ENCODE measurements at regions not wholly inside any gene's neighbourhood (a gene's known extent, or its start where the extent isn't known, plus 50 kb on each side); places are given as distances from the start of the nearest gene placed in this dataset.

GRCh38 chr15:91603384-91604080 is 250.0 kb upstream of the SLCO3A1 start:
- TF ChIP-seq POU2F2 (IDR thresholded peaks at IDR 0.05; ENCODE audit: low read depth, low read length) (no peak), POLR2AphosphoS5 (IDR thresholded peaks at IDR 0.05; ENCODE audit: low read depth, low read length) (no peak), POLR2A (IDR thresholded peaks at IDR 0.05; ENCODE audit: low read depth, low read length) (no peak), SPI1 (IDR thresholded peaks at IDR 0.05; ENCODE audit: low read depth, low read length) (no peak), PAX5 (IDR thresholded peaks at IDR 0.05; ENCODE audit: insufficient read depth, low read length, severe bottlenecking) (no peak), TAF1 (IDR thresholded peaks at IDR 0.05; ENCODE audit: low read depth, low read length) (no peak)
- FAIRE-seq (no peak), DNase-seq (ENCODE audit: insufficient read length, low spot score) (no peak)

GRCh38 chr15:91604122-91604521 is 249.4 kb upstream of the SLCO3A1 start:
- DNase-seq (ENCODE audit: insufficient read length, low spot score): no peak
- FAIRE-seq: no peak
- TF ChIP-seq PAX5 (IDR thresholded peaks at IDR 0.05; ENCODE audit: insufficient read depth, low read length, severe bottlenecking) (no peak), SPI1 (IDR thresholded peaks at IDR 0.05; ENCODE audit: low read depth, low read length) (no peak), POLR2AphosphoS5 (IDR thresholded peaks at IDR 0.05; ENCODE audit: low read depth, low read length) (no peak), POU2F2 (IDR thresholded peaks at IDR 0.05; ENCODE audit: low read depth, low read length) (no peak), POLR2A (IDR thresholded peaks at IDR 0.05; ENCODE audit: low read depth, low read length) (no peak), TAF1 (IDR thresholded peaks at IDR 0.05; ENCODE audit: low read depth, low read length) (no peak)

GRCh38 chr15:91605576-91605975 is 247.9 kb upstream of the SLCO3A1 start:
- FAIRE-seq: no peak
- no peak for TF ChIP-seq POLR2A (IDR thresholded peaks at IDR 0.05; ENCODE audit: low read depth, low read length)
- no peak for TF ChIP-seq POLR2AphosphoS5 (IDR thresholded peaks at IDR 0.05; ENCODE audit: low read depth, low read length)
- TF ChIP-seq PAX5 (IDR thresholded peaks at IDR 0.05; ENCODE audit: insufficient read depth, low read length, severe bottlenecking): no peak
- TF ChIP-seq SPI1 (IDR thresholded peaks at IDR 0.05; ENCODE audit: low read depth, low read length): no peak
- TF ChIP-seq TAF1 (IDR thresholded peaks at IDR 0.05; ENCODE audit: low read depth, low read length): no peak
- no peak for TF ChIP-seq POU2F2 (IDR thresholded peaks at IDR 0.05; ENCODE audit: low read depth, low read length)
- DNase-seq (ENCODE audit: insufficient read length, low spot score): no peak

GRCh38 chr15:91609231-91609630 is 244.3 kb upstream of the SLCO3A1 start:
- DNase-seq (ENCODE audit: insufficient read length, low spot score) (no peak), FAIRE-seq (no peak)
- TF ChIP-seq SPI1 (IDR thresholded peaks at IDR 0.05; ENCODE audit: low read depth, low read length): no peak
- no peak for TF ChIP-seq POLR2AphosphoS5 (IDR thresholded peaks at IDR 0.05; ENCODE audit: low read depth, low read length)
- TF ChIP-seq TAF1 (IDR thresholded peaks at IDR 0.05; ENCODE audit: low read depth, low read length): no peak
- no peak for TF ChIP-seq PAX5 (IDR thresholded peaks at IDR 0.05; ENCODE audit: insufficient read depth, low read length, severe bottlenecking)
- no peak for TF ChIP-seq POLR2A (IDR thresholded peaks at IDR 0.05; ENCODE audit: low read depth, low read length)
- TF ChIP-seq POU2F2 (IDR thresholded peaks at IDR 0.05; ENCODE audit: low read depth, low read length): no peak

- TF ChIP-seq TAF1 (IDR thresholded peaks at IDR 0.05; ENCODE audit: low read depth, low read length) (no peak), POU2F2 (IDR thresholded peaks at IDR 0.05; ENCODE audit: low read depth, low read length) (no peak), POLR2A (IDR thresholded peaks at IDR 0.05; ENCODE audit: low read depth, low read length) (no peak), SPI1 (IDR thresholded peaks at IDR 0.05; ENCODE audit: low read depth, low read length) (no peak), PAX5 (IDR thresholded peaks at IDR 0.05; ENCODE audit: insufficient read depth, low read length, severe bottlenecking) (no peak)
- DNase-seq (ENCODE audit: insufficient read length, low spot score) (no peak), FAIRE-seq (no peak)
These were observed 243.5 kb upstream of the SLCO3A1 start for GRCh38 chr15:91609966-91610365.

GRCh38 chr15:91611561-91612323 is 241.8 kb upstream of the SLCO3A1 start:
- DNase-seq (ENCODE audit: insufficient read length, low spot score) (no peak), FAIRE-seq (no peak)
- TF ChIP-seq SPI1 (IDR thresholded peaks at IDR 0.05; ENCODE audit: low read depth, low read length): no peak
- no peak for TF ChIP-seq PAX5 (IDR thresholded peaks at IDR 0.05; ENCODE audit: insufficient read depth, low read length, severe bottlenecking)
- TF ChIP-seq TAF1 (IDR thresholded peaks at IDR 0.05; ENCODE audit: low read depth, low read length): no peak
- no peak for TF ChIP-seq POLR2A (IDR thresholded peaks at IDR 0.05; ENCODE audit: low read depth, low read length)

GRCh38 chr15:91620229-91620628 is 233.3 kb upstream of the SLCO3A1 start:
- TF ChIP-seq TAF1 (IDR thresholded peaks at IDR 0.05; ENCODE audit: low read depth, low read length) (no peak), POLR2AphosphoS5 (IDR thresholded peaks at IDR 0.05; ENCODE audit: low read depth, low read length) (no peak), POLR2A (IDR thresholded peaks at IDR 0.05; ENCODE audit: low read depth, low read length) (no peak), PAX5 (IDR thresholded peaks at IDR 0.05; ENCODE audit: insufficient read depth, low read length, severe bottlenecking) (no peak), POU2F2 (IDR thresholded peaks at IDR 0.05; ENCODE audit: low read depth, low read length) (no peak)
- FAIRE-seq (no peak), DNase-seq (ENCODE audit: insufficient read length, low spot score) (no peak)

- no peak for DNase-seq (ENCODE audit: insufficient read length, low spot score)
- no peak for TF ChIP-seq POU2F2 (IDR thresholded peaks at IDR 0.05; ENCODE audit: low read depth, low read length)
- TF ChIP-seq PAX5 (IDR thresholded peaks at IDR 0.05; ENCODE audit: insufficient read depth, low read length, severe bottlenecking): no peak
- TF ChIP-seq SPI1 (IDR thresholded peaks at IDR 0.05; ENCODE audit: low read depth, low read length): no peak
- TF ChIP-seq TAF1 (IDR thresholded peaks at IDR 0.05; ENCODE audit: low read depth, low read length): no peak
- TF ChIP-seq POLR2A (IDR thresholded peaks at IDR 0.05; ENCODE audit: low read depth, low read length): no peak
- TF ChIP-seq POLR2AphosphoS5 (IDR thresholded peaks at IDR 0.05; ENCODE audit: low read depth, low read length): no peak
- no peak for FAIRE-seq
These were observed 231.3 kb upstream of the SLCO3A1 start for GRCh38 chr15:91622235-91622634.

- DNase-seq (ENCODE audit: insufficient read length, low spot score): no peak
- no peak for TF ChIP-seq POLR2AphosphoS5 (IDR thresholded peaks at IDR 0.05; ENCODE audit: low read depth, low read length)
- TF ChIP-seq TAF1 (IDR thresholded peaks at IDR 0.05; ENCODE audit: low read depth, low read length): no peak
- no peak for TF ChIP-seq SPI1 (IDR thresholded peaks at IDR 0.05; ENCODE audit: low read depth, low read length)
- TF ChIP-seq PAX5 (IDR thresholded peaks at IDR 0.05; ENCODE audit: insufficient read depth, low read length, severe bottlenecking): no peak
- TF ChIP-seq POU2F2 (IDR thresholded peaks at IDR 0.05; ENCODE audit: low read depth, low read length): no peak
- no peak for TF ChIP-seq POLR2A (IDR thresholded peaks at IDR 0.05; ENCODE audit: low read depth, low read length)
- no peak for FAIRE-seq
These were observed 230.7 kb upstream of the SLCO3A1 start for GRCh38 chr15:91622711-91623342.

Data from GM12891 (cell line).